GM18508 (cell line): ENCODE measurements at regions not wholly inside any gene's neighbourhood (a gene's known extent, or its start where the extent isn't known, plus 50 kb on each side); places are given as distances from the start of the nearest gene placed in this dataset.
"Not testable (repeated sequence)": the region's sequence is repeated elsewhere in the genome, so short reads cannot be mapped to it uniquely, and the experiment has no call there.

Experiments
- ATAC-seq: cut with Tn5 transposase; IDR thresholded peaks from one replicate; pipeline ENCODE4 v1.9.1; 2021; ENCODE audit warnings: moderate number of reproducible peaks; ENCODE audit not compliant: insufficient read depth, unreplicated experiment

DNA sequence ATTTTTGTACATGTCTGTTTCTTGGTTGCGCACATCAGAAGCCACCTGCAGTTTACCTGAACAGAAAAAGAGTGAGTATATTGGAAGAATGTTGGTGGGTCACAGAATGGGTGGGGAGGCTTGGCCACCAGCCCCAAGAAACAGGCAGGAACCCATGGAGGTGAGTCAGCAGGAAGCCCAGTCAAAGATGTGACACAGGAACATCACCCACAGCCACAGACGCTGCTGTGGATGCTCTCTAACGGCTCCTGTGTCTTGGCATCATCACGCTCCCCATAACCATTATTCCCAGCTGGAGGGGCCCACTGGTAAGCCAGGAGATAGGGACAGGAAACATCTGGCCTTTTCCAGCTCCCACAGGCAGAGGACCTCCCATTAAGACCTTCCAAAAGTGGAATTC is 94.0 kb upstream of the WSB1 start:
- ATAC-seq = no peak

GRCh38 chr17:27200476-27200875 is 93.4 kb upstream of the WSB1 start:
- ATAC-seq = no peak

- ATAC-seq = no peak
Measured at GRCh38 chr17:27203241-27203640, 90.7 kb upstream of the WSB1 start.

DNA sequence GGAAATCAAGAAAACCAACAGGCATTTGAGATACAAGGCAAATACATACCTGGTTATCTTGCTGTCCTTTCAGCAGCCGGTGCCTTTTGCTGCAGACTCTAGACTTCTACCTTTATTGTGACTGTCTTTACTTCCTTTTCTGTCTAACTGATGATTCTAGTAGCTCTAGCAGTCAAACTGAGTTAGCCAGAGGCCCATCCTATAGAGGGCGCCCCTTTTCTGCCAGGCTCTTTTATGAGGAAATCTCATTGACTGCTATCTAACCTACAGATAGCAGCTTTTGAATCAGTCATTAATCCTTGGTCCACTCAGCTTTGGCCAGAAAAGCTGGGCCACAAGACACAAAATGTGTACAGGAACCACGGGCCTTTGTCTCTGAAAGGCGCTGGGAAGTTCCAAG is 87.5 kb upstream of the WSB1 start:
- no peak for ATAC-seq

DNA sequence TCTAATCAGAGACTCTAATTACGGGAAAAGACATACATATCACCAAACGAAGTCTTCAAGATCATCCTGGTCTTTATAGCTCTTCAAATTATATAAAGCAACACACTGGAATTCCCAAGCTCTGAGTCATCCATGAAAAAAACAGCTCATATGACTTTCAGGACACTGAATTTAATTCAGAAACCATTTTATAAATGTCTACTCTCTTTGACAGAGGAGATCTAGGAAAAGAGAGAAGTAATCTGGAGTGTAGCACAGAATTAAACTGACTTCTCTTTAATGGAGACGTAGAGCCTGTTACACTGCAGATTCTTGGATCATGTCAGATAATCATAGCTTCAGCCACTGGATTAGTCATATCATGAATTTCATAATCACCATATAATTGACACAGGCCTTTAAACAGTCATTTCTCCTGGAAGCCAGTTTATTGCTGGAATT is 86.8 kb upstream of the WSB1 start:
- no peak for ATAC-seq

GRCh38 chr17:27208370-27208769 is 85.5 kb upstream of the WSB1 start:
- ATAC-seq = not testable (repeated sequence)

DNA sequence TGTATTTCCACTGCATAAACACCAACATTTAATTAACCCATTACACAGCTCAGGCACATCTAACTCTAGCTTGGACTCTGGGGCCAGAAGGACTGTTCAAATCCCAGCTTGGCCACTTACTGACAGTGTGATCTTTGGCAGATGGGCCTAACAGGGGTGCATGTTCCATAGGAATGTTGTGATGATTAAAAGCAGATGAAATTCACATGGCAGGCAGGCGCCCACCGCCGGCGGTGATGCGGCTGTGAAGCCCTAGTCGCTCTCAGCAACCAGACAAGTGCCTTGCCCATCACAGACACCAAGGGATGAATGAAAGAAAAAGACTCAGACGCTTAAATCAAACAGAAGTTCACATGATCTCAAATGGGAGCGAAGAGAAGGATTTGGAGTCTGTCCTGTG is 84.6 kb upstream of the WSB1 start:
- no peak for ATAC-seq

- not testable (repeated sequence) for ATAC-seq
Measured at GRCh38 chr17:27210809-27211208, 83.1 kb upstream of the WSB1 start.

DNA sequence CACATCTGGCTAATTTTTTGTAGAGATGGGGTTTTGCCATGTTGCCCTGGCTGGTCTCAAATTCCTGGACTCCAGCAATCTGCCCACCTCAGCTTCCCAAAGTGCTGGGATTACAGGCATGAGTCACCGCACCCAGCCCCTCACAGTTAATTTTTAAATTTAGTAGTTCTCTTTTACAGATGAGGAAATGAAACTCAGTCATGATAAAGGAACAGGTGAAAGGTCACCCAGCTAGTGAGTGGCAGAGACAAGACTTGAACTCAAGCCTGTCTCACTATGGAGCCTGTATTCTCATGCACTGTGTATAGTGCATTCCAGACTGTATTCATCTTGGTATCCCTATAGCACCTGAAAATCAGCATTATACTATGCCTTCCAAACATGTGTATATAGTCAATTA is 77.1 kb upstream of the WSB1 start:
- no peak for ATAC-seq

DNA sequence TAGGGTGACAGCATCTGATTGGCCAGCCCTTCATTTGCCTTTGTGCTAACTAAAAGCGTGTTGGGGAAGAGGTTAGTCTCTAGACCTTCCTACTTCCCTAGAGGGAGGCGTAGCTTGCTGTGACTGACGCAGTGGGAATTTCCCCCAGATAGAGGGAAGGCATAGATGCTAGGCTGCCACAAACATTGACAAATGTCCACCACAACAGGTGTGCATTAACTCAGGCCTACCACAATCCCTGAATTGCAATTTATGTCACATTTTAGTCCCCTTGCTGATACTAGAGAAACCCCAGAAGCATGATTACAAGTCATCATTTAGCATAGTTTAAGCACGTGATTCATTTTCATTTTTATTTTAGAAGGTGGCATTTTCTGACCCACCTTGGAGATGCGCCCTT is 76.3 kb upstream of the WSB1 start:
- ATAC-seq = peak; percentile 90

- ATAC-seq = no peak
Measured at GRCh38 chr17:27218041-27218440, 75.9 kb upstream of the WSB1 start.

DNA sequence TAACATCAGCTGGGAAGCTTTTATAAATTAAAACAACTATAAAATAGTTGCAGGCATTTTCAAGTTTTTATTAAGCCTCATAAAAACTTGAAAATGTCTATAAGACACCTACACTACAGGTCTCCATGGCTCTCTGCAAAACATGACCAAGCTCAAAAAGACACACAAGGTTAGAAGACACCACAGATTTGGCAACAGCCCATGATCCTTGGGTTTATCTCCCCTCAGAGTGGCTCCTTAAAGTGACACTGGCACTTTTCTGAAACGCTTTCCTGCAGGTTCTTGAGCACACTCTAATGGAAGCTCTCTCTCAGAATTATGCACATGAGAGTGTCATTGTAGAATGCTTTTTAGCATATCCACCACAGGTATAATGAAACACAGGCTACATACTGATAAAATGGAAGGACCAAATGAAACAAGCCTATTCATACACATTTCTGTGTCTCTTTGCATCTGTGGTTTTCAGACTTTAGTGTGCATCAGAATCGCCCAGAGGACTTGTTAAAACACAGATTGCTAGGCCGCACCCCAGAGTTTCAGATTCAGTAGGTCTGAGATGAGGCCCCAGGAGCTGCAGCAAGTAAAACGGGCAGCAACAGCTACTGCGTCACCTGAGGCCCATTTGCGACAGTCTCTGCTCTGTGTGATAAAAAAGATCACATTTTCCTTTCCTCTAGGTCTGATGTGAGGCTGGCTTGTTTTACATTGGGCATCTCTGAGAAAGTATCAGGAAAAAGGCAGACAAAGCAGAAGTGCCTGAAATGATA is 75.0 kb upstream of the WSB1 start:
- ATAC-seq = peak; percentile 52

GRCh38 chr17:27222515-27222914 is 71.4 kb upstream of the WSB1 start:
- ATAC-seq = no peak

- no peak for ATAC-seq
Measured at GRCh38 chr17:27224526-27225315, 69.2 kb upstream of the WSB1 start.

DNA sequence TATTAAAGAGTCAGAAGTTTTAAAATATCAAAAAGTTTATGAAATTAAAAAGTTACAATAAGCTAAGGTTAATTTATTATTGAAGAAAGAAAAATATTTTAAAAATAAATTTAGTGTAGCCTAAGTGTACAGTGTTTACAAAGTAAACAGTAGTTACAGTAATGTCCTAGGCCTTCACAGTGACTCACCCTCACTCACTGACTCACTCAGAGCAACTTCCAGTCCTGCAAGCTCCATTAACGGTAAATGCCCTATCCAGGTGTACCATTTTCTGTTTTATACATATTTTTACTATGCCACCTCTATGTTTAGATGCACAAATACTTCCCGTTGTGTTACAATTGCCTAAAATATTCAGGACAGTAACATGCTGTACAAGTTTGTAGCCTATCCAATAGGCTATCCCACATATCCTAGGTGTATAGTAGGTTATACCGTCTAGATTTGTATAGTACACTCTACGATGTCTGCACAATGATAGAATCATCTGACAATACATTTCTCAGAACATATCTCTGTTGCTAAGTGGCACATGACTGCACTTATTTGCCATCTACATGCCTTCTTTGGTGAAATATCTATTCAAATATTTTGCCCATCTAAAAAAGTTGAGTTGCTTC is 67.2 kb upstream of the WSB1 start:
- no peak for ATAC-seq

GRCh38 chr17:27230996-27231395 is 62.9 kb upstream of the WSB1 start:
- no peak for ATAC-seq

GRCh38 chr17:27232328-27232727 is 61.6 kb upstream of the WSB1 start:
- ATAC-seq = no peak

DNA sequence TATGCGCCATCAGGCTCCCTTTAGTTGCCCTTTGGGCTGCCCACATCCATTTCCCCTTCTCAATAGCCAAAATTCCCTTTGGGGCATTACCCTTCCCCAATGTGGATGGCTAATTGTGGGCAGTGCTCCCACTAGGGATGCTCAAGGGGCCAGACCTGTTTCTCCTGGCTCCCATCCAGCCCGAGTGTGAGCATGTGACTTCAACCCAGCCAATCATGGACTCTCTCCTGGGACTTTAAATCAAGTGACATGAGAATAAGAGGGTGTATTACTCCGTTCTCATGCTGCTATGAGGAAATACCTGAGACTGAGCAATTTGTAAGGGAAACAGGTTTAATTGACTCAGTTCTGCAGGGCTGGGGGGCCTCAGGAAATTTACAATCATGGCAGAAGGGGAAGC is 60.9 kb upstream of the WSB1 start:
- no peak for ATAC-seq

DNA sequence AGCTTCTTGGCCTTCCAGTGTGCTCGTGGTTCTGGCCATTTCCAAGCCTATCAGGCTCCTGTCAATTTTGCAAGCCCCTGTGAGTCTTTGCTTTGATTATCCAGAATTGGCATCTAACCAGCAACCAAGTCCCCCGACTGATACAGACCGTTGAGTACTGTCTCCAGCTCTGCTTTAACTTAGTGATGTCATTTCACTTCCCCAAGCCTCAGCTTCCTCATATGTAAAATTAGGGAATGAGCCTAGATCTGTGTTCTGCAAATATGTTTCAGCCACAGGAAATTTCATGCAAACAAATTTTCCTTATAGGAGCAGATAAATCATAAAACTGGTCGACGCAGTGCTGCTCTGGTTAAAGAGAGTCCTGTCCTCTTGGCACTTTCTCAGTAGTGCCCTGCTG is 60.1 kb upstream of the WSB1 start:
- no peak for ATAC-seq

GRCh38 chr17:27236717-27237315 is 57.1 kb upstream of the WSB1 start:
- no peak for ATAC-seq

GRCh38 chr17:27237890-27238289 is 56.0 kb upstream of the WSB1 start:
- no peak for ATAC-seq
